Stimulated activated CD4-positive, alpha-beta T cell treated with anti-CD3 and anti-CD28 coated beads, TNF-alpha, amount 100 ng/mL, for 48 hours (primary cell): ENCODE measurements at regions not wholly inside any gene's neighbourhood (a gene's known extent, or its start where the extent isn't known, plus 50 kb on each side); places are given as distances from the start of the nearest gene placed in this dataset.
"Not testable (repeated sequence)": the region's sequence is repeated elsewhere in the genome, so short reads cannot be mapped to it uniquely, and the experiment has no call there.

Experiments
- DNase-seq, 3 donors: peaks; one replicate each; pipeline ENCODE4 v3.0.0-alpha.2; 2020; ENCODE audit warnings: low read depth in 3 of 3

GRCh38 chr16:64122177-64122576, 999.7 kb downstream of the CDH11 start:
- DNase-seq, result no peak

GRCh38 chr16:64121473-64121872, 1000.4 kb downstream of the CDH11 start:
- DNase-seq, result no peak

GRCh38 chr16:64116151-64116550, 1005.7 kb downstream of the CDH11 start:
- DNase-seq, result no peak

- DNase-seq, result no peak
These were observed 1012.6 kb downstream of the CDH11 start for GRCh38 chr16:64109241-64109640.

- DNase-seq, result no peak
These were observed 1019.2 kb downstream of the CDH11 start for GRCh38 chr16:64102654-64103053.

GRCh38 chr16:64098451-64098850, 1023.4 kb downstream of the CDH11 start:
- no peak for DNase-seq

- DNase-seq, result no peak
These were observed 1025.2 kb downstream of the CDH11 start for GRCh38 chr16:64096689-64097088.

GRCh38 chr16:64094992-64095634, 1026.8 kb downstream of the CDH11 start:
- no peak for DNase-seq

- no peak for DNase-seq
These were observed 1027.5 kb downstream of the CDH11 start for GRCh38 chr16:64094181-64094965.

GRCh38 chr16:64092271-64092670, 1029.6 kb downstream of the CDH11 start:
- DNase-seq, result no peak

GRCh38 chr16:64090327-64090726, 1031.5 kb downstream of the CDH11 start:
- no peak for DNase-seq

- DNase-seq, result no peak
These were observed 1032.2 kb downstream of the CDH11 start for GRCh38 chr16:64089697-64090096.

GRCh38 chr16:64088838-64089237, 1033.0 kb downstream of the CDH11 start:
- DNase-seq, result no peak

- DNase-seq, result no peak
These were observed 1036.6 kb downstream of the CDH11 start for GRCh38 chr16:64085296-64085695.

- DNase-seq, result no peak
These were observed 1037.2 kb downstream of the CDH11 start for GRCh38 chr16:64084706-64085105.

- DNase-seq, result no peak
These were observed 1038.3 kb downstream of the CDH11 start for GRCh38 chr16:64083428-64084129.

- no peak for DNase-seq
These were observed 1044.6 kb downstream of the CDH11 start for GRCh38 chr16:64077242-64077641.

- no peak for DNase-seq
These were observed 1047.2 kb downstream of the CDH11 start for GRCh38 chr16:64074706-64075105.

GRCh38 chr16:64072131-64072730, 1049.6 kb downstream of the CDH11 start:
- not testable (repeated sequence) for DNase-seq

- no peak for DNase-seq
These were observed 1056.3 kb downstream of the CDH11 start for GRCh38 chr16:64065523-64065922.

- DNase-seq, result no peak
These were observed 1060.2 kb downstream of the CDH11 start for GRCh38 chr16:64061621-64062020.

- no peak for DNase-seq
These were observed 1061.2 kb downstream of the CDH11 start for GRCh38 chr16:64060631-64061030.
